Stomach (tissue), 4 donors: ENCODE measurements at regions not wholly inside any gene's neighbourhood (a gene's known extent, or its start where the extent isn't known, plus 50 kb on each side); places are given as distances from the start of the nearest gene placed in this dataset.

Experiments
- CTCF ChIP-seq, 7 experiments: fragments of 450-650 bp in 4 of 7; fragments of 200-600 bp in 3 of 7; sonication (generic) in 3 of 7; IDR thresholded peaks; one replicate each; pipeline ENCODE4 v1.5.1; 2016 to 2019; ENCODE audit warnings: antibody characterized with exemption in 7 of 7, control low read depth in 2 of 7, mild to moderate bottlenecking in 1 of 7
- EP300 ChIP-seq: sonication (generic); formaldehyde crosslinking; IDR thresholded peaks from one replicate; pipeline ENCODE4 v1.6.1; 2017; ENCODE audit warnings: antibody characterized with exemption

DNA sequence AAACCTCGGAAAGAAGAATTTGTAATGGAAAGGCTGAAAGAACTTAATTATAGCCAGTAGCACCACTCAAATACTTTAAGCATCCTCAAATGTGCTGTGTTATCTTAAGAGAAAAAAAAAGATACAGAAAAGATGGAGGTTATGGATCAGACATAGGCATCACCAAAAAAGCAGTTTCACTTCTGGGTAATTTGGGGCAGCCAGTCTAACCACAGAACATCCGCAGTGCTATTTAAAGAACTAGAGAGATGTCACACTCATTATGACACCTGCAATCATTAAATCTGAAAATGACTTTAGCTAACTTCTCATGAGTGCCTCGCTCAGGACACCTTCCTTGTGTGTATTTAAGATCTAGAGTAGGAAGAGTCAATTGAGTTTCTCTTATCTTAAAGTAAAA lies 211.8 kb downstream of the RBM26 start:
- TF ChIP-seq CTCF (IDR thresholded peaks at IDR 0.05), result no peak
- TF ChIP-seq EP300, result no peak
